Bronchial epithelial cell (primary cell): ENCODE measurements at regions not wholly inside any gene's neighbourhood (a gene's known extent, or its start where the extent isn't known, plus 50 kb on each side); places are given as distances from the start of the nearest gene placed in this dataset.
"Not testable (repeated sequence)": the region's sequence is repeated elsewhere in the genome, so short reads cannot be mapped to it uniquely, and the experiment has no call there.

Experiments
- DNase-seq: peaks from one replicate; pipeline ENCODE4 v3.0.0-alpha.2; 2010; ENCODE audit warnings: low read depth
- FAIRE-seq: peaks from 2 replicates; lab custom pipeline; 2011; peaks lifted over from hg19 to GRCh38; lab: Jason Lieb, UNC
- H3K27me3 ChIP-seq: 2 replicates; pipeline ENCODE4 v1.5.1; 2011; ENCODE audit warnings: low read length; ENCODE audit not compliant: control insufficient read depth, insufficient read depth
- H3K36me3 ChIP-seq: 2 replicates; pipeline ENCODE4 v1.5.1; 2011; ENCODE audit warnings: low read length; ENCODE audit not compliant: control insufficient read depth, insufficient read depth
- H3K4me3 ChIP-seq: 2 replicates; pipeline ENCODE4 v1.5.1; 2011; ENCODE audit warnings: mild to moderate bottlenecking, low read depth, low read length, control low read depth
- TF ChIP-seq, protein P1 (sequence below): IDR thresholded peaks from 2 replicates; pipeline ENCODE4 v1.5.1; 2011; ENCODE audit warnings: mild to moderate bottlenecking, moderate library complexity, low read length, control low read depth, inconsistent platforms; ENCODE audit not compliant: insufficient read depth, severe bottlenecking

DNA sequence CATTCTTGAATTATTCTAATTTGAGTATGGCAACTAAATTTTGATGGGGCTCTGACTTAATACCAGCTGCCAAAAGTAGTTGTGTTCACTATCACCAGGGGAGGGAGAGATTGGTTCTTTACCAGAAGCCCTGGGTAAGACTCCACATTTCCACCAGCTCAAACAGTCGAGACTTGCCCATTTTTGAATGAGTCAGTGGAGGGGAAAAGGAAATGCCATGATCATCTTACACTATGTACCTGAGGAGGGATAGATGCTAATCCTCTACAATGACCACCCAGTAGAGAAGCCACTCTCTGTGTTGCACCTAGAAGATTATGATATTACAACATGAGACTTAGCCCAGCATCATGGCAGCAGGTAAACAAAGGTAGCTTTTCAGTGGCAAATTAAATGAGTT lies 77.0 kb upstream of the SGK1 start:
- H3K4me3 ChIP-seq, result no peak overlapping the region
- no peak for FAIRE-seq

GRCh38 chr6:134394208-134394607 lies 76.3 kb upstream of the SGK1 start:
- DNase-seq (peak; percentile 73), FAIRE-seq (no peak)
- H3K27me3 ChIP-seq, result no peaks in the 10 kb centered on the region
- no peak overlapping the region for H3K4me3 ChIP-seq
- no peaks in the 10 kb centered on the region for H3K36me3 ChIP-seq
- TF ChIP-seq, protein P1, sequence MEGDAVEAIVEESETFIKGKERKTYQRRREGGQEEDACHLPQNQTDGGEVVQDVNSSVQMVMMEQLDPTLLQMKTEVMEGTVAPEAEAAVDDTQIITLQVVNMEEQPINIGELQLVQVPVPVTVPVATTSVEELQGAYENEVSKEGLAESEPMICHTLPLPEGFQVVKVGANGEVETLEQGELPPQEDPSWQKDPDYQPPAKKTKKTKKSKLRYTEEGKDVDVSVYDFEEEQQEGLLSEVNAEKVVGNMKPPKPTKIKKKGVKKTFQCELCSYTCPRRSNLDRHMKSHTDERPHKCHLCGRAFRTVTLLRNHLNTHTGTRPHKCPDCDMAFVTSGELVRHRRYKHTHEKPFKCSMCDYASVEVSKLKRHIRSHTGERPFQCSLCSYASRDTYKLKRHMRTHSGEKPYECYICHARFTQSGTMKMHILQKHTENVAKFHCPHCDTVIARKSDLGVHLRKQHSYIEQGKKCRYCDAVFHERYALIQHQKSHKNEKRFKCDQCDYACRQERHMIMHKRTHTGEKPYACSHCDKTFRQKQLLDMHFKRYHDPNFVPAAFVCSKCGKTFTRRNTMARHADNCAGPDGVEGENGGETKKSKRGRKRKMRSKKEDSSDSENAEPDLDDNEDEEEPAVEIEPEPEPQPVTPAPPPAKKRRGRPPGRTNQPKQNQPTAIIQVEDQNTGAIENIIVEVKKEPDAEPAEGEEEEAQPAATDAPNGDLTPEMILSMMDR, result no peak

More for the DNA sequence above, 77.0 kb upstream of the SGK1 start:
- H3K36me3 ChIP-seq, result no peaks in the 10 kb centered on the region
- DNase-seq, result peak; percentile 85
- no peaks in the 10 kb centered on the region for H3K27me3 ChIP-seq
- TF ChIP-seq, protein P1, result no peak

DNA sequence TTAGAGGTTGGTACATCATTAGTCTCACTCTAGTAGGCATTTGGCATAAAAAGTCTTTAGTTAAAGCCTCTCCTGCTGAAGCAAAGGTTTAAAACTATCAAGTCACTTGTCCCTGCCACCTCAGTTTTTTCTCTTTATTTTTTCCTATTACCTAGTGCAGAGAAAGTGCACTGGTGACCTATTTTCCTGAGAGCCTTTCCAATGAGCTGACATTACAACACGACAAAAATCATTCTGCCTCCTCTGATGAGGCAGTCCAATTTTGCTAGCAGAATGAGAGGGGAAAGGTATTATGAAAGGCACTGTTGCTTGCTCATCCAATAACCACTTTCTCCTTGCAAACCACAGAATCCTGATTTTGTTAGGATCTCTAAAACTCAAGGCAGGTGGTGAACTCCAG lies 73.3 kb upstream of the SGK1 start:
- Histone ChIP-seq H3K36me3 (no peaks in the 10 kb centered on the region), H3K27me3 (no peaks in the 10 kb centered on the region), H3K4me3 (no peak overlapping the region)
- TF ChIP-seq, protein P1, result no peak
- no peak for FAIRE-seq
- no peak for DNase-seq

DNA sequence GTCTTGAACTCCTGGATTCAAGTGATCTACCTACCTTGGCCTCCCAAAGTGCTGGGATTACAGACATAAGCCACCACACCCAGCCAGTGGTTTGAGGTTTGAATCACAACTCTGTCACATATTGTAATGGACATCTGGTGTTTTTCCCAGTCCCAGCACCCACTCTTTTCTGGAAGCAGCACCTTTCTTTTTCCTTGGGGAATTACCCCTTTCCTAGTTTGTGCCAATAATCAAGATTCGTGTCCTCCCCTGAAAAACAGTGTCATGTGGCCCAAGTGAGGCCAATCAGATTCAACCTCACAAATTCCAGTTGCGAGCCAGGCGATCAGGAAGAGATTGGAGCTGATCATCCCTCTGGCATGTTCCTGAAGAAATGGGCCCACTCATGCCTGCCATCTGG lies 71.7 kb upstream of the SGK1 start:
- no peak for DNase-seq
- TF ChIP-seq, protein P1, result no peak
- FAIRE-seq, result no peak
- Histone ChIP-seq H3K4me3 (no peak overlapping the region), H3K36me3 (no peaks in the 10 kb centered on the region), H3K27me3 (no peaks in the 10 kb centered on the region)

DNA sequence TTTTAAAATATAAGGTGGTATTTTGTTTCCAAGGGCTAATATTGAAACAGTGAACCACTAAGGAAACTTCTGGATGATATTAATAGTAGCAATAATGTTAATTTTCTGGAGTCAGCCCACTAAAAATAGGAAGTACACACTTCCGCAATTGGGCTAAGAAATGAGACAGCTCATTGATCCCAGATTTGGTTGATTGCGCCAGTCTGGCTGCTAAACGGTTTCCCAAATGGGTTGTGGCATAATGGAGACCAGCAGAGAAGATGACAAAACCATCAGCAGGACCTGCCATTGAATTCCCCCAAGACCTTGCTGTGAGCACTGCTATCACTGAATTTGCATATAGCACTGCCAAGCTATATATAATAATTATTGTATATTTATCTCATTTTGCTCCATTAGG lies 71.2 kb upstream of the SGK1 start:
- no peaks in the 10 kb centered on the region for H3K27me3 ChIP-seq
- TF ChIP-seq, protein P1, result no peak
- DNase-seq, result no peak
- no peak for FAIRE-seq
- no peaks in the 10 kb centered on the region for H3K36me3 ChIP-seq
- H3K4me3 ChIP-seq, result no peak overlapping the region

GRCh38 chr6:134386482-134386881 lies 68.6 kb upstream of the SGK1 start:
- DNase-seq, FAIRE-seq, H3K4me3 ChIP-seq, H3K27me3 ChIP-seq, H3K36me3 ChIP-seq: not testable (repeated sequence)
